Endodermal cell (in vitro differentiated cells): ENCODE measurements at regions not wholly inside any gene's neighbourhood (a gene's known extent, or its start where the extent isn't known, plus 50 kb on each side); places are given as distances from the start of the nearest gene placed in this dataset.

Experiments used
- DNase-seq: peaks from one replicate; pipeline ENCODE4 v3.0.0-alpha.2; 2017
- H3K27ac ChIP-seq: 2 replicates; pipeline ENCODE4 v1.5.1; 2013; ENCODE audit warnings: mild to moderate bottlenecking, low read depth, low read length, moderate library complexity
- H3K27me3 ChIP-seq: 2 replicates; pipeline ENCODE4 v1.6.1; 2013; ENCODE audit warnings: mild to moderate bottlenecking, low read length, moderate library complexity; ENCODE audit not compliant: insufficient read depth, control insufficient read depth, poor library complexity, severe bottlenecking
- H3K36me3 ChIP-seq: 2 replicates; pipeline ENCODE4 v1.7.0; 2013; ENCODE audit warnings: mild to moderate bottlenecking, low read length, moderate library complexity; ENCODE audit not compliant: control insufficient read depth, insufficient read depth
- H3K4me1 ChIP-seq: one replicate; pipeline ENCODE4 v1.7.0; 2013; ENCODE audit warnings: low read length; ENCODE audit not compliant: control insufficient read depth, insufficient read depth
- H3K4me3 ChIP-seq: 2 replicates; pipeline ENCODE4 v1.5.1; 2013; ENCODE audit warnings: mild to moderate bottlenecking, low read length, moderate library complexity
- H3K9ac ChIP-seq: 2 replicates; pipeline ENCODE4 v1.6.1; 2013; ENCODE audit warnings: mild to moderate bottlenecking, low read length, moderate library complexity; ENCODE audit not compliant: poor library complexity, severe bottlenecking; ENCODE audit errors: extremely low read depth
- H3K9me3 ChIP-seq: 2 replicates; pipeline ENCODE4 v1.6.1; 2013; ENCODE audit warnings: mild to moderate bottlenecking, low read length, moderate library complexity; ENCODE audit not compliant: control insufficient read depth
- H3K27ac Mint-ChIP-seq: 2 replicates; pipeline ENCODE4 v1.8.0; 2020; ENCODE audit warnings: mixed read lengths
- H3K27me3 Mint-ChIP-seq: 2 replicates; pipeline ENCODE4 v1.8.0; 2021; ENCODE audit warnings: mild to moderate bottlenecking, mixed read lengths; ENCODE audit not compliant: insufficient read depth
- H3K36me3 Mint-ChIP-seq: 2 replicates; pipeline ENCODE4 v1.8.0; 2020; ENCODE audit warnings: low read depth, mixed read lengths
- H3K4me1 Mint-ChIP-seq: 2 replicates; pipeline ENCODE4 v1.8.0; 2020; ENCODE audit warnings: mixed read lengths
- H3K4me3 Mint-ChIP-seq: 2 replicates; pipeline ENCODE4 v1.8.0; 2020; ENCODE audit warnings: mild to moderate bottlenecking, moderate library complexity, mixed read lengths
- H3K9me3 Mint-ChIP-seq: 2 replicates; pipeline ENCODE4 v1.8.0; 2020; ENCODE audit warnings: mild to moderate bottlenecking, mixed read lengths
- WGBS, 2 experiments: methylation state at CpG; one replicate each; pipeline versions ENCODE4 v1.1.5 to v1.1.7; 2013; ENCODE audit warnings: missing lambda C conversion rate in 2 of 2, mixed read lengths in 1 of 2; ENCODE audit not compliant: insufficient coverage in 1 of 2, insufficient read length in 1 of 2; 5-methylcytosine and 5-hydroxymethylcytosine counted together
- TF ChIP-seq, protein P1 (sequence below): fragments of 200-600 bp; sonication (generic); conservative IDR thresholded peaks from 2 replicates; pipeline ENCODE4 v1.5.0; 2021; ENCODE audit warnings: antibody characterized with exemption, mild to moderate bottlenecking

DNA sequence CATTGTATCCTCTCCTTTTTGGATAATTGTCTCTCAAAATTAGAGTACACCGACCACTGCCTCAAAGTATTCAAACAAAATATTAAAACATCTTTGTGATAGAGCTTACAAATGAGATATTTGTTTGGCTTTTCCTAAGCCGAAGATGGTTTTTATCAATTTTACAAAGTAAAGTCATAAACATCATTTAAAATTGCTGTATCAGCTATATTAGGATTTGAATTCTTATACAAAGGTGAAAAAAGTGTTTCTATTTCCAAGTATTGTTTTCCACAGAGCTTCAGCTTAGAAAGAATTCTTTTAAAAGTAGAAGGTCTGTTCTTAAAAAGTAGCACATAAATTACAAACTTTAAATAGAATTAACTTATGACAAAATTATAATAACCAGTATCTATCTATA, 116.6 kb upstream of the IFNE start:
- no peaks in the 10 kb centered on the region for H3K36me3 ChIP-seq
- H3K27ac ChIP-seq = no peak overlapping the region
- TF ChIP-seq, protein P1, sequence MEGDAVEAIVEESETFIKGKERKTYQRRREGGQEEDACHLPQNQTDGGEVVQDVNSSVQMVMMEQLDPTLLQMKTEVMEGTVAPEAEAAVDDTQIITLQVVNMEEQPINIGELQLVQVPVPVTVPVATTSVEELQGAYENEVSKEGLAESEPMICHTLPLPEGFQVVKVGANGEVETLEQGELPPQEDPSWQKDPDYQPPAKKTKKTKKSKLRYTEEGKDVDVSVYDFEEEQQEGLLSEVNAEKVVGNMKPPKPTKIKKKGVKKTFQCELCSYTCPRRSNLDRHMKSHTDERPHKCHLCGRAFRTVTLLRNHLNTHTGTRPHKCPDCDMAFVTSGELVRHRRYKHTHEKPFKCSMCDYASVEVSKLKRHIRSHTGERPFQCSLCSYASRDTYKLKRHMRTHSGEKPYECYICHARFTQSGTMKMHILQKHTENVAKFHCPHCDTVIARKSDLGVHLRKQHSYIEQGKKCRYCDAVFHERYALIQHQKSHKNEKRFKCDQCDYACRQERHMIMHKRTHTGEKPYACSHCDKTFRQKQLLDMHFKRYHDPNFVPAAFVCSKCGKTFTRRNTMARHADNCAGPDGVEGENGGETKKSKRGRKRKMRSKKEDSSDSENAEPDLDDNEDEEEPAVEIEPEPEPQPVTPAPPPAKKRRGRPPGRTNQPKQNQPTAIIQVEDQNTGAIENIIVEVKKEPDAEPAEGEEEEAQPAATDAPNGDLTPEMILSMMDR = no peak
- H3K4me1 ChIP-seq = peaks cover 5% of the 10 kb centered on the region
- 100% methylated on average over 1 of the region's 2 CpGs; no CpG with 5 or more reads in 1 of the 2 experiments for WGBS, 2 experiments
- no peak overlapping the region for H3K4me3 ChIP-seq
- Mint-ChIP-seq H3K4me3 (no peak overlapping the region), H3K9me3 (no peaks in the 10 kb centered on the region), H3K36me3 (no peaks in the 10 kb centered on the region), H3K27ac (no peak overlapping the region), H3K4me1 (peaks cover 21% of the 10 kb centered on the region), H3K27me3 (peaks cover 2% of the 10 kb centered on the region)
- H3K27me3 ChIP-seq = no peaks in the 10 kb centered on the region
- no peaks in the 10 kb centered on the region for H3K9me3 ChIP-seq
- no peak for DNase-seq
- no peak overlapping the region for H3K9ac ChIP-seq

DNA sequence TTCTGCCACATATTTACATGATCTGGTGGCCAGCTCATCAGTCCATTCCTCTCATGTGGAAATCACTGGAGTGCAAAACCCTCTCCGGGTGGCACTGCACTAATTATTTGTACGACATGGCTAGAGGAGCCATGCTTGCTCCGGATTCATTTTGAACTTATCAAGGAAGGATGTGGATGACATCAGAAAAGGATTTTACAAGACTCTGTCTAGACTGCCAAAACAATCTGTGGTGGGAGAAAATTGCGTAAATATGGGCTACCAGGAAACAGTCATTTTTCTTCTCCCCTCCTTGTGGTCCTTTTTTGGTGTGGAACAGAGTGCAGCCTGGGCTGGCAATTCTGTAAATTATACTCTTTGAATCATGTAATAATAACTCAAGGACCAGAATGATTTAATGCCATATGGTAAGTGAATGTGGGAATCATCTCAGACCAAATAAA, 123.4 kb upstream of the IFNE start:
- H3K27ac Mint-ChIP-seq = no peak overlapping the region
- peaks cover 1% of the 10 kb centered on the region for H3K4me1 Mint-ChIP-seq
- Histone ChIP-seq H3K27ac (no peak overlapping the region), H3K4me3 (no peak overlapping the region), H3K36me3 (no peaks in the 10 kb centered on the region), H3K9me3 (no peaks in the 10 kb centered on the region), H3K9ac (no peak overlapping the region), H3K27me3 (no peaks in the 10 kb centered on the region), H3K4me1 (no peaks in the 10 kb centered on the region)
- H3K27me3 Mint-ChIP-seq = peaks cover 3% of the 10 kb centered on the region
- no peak overlapping the region for H3K4me3 Mint-ChIP-seq
- TF ChIP-seq, protein P1 = no peak
- no peak for DNase-seq
- no peaks in the 10 kb centered on the region for H3K9me3 Mint-ChIP-seq
- no peaks in the 10 kb centered on the region for H3K36me3 Mint-ChIP-seq
- 80 to 91% methylated on average over 1 to 4 of the region's 4 CpGs for WGBS, 2 experiments

DNA sequence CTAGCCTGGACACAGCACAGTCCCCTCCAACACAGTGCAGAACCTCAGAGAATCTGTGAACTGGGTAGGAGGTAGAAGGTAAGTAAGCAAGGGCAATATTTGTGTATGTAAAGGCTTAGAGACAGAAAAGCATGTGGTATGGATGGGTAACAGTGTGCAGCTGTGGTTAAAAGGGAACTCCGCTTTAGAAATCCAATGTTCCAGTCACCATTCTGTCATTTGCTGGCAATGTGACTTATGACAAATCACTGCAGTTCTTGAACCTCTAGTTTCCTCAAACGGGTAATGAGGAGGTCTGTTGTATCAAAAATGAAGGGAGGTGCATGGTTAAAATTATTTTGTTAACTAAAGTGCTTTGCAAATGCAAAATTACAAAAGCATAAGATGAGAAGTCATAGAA, 125.5 kb upstream of the IFNE start:
- no peak for DNase-seq
- no peak overlapping the region for H3K4me3 ChIP-seq
- TF ChIP-seq, protein P1 = no peak

More for the DNA sequence above, 125.5 kb upstream of the IFNE start:
- Histone ChIP-seq H3K27me3 (no peaks in the 10 kb centered on the region), H3K36me3 (no peaks in the 10 kb centered on the region), H3K9ac (no peak overlapping the region), H3K27ac (no peak overlapping the region), H3K9me3 (no peaks in the 10 kb centered on the region), H3K4me1 (no peaks in the 10 kb centered on the region)
- peaks cover 1% of the 10 kb centered on the region for H3K4me1 Mint-ChIP-seq
- H3K27me3 Mint-ChIP-seq = peaks cover 3% of the 10 kb centered on the region
- no peaks in the 10 kb centered on the region for H3K36me3 Mint-ChIP-seq
- H3K9me3 Mint-ChIP-seq = no peaks in the 10 kb centered on the region
- no peak overlapping the region for H3K27ac Mint-ChIP-seq
- WGBS, 2 experiments = 95 to 100% methylated on average over 2 of the region's 2 CpGs
- H3K4me3 Mint-ChIP-seq = no peak overlapping the region
